Stomach (tissue), 8 donors: ENCODE measurements at regions not wholly inside any gene's neighbourhood (a gene's known extent, or its start where the extent isn't known, plus 50 kb on each side); places are given as distances from the start of the nearest gene placed in this dataset.

Source experiments
- DNase-seq, 2 donors: peaks; one replicate each; pipeline versions ENCODE4 v3.0.0 to v3.0.0-alpha.2; 2013 to 2019
- H3K27ac ChIP-seq, 5 donors: fragments of 200-600 bp in 4 of 5; sonication (generic) in 4 of 5; one replicate each; pipeline ENCODE4 v1.5.1; 2013 to 2019; ENCODE audit warnings: mild to moderate bottlenecking in 1 of 5, moderate library complexity in 1 of 5
- H3K27me3 ChIP-seq, 3 donors: fragments of 200-600 bp; sonication (generic); one replicate each; pipeline ENCODE4 v1.5.1; 2017 to 2019; ENCODE audit warnings: mixed run types in 1 of 3
- H3K36me3 ChIP-seq, 4 donors: fragments of 200-600 bp; sonication (generic); 1 replicate in 3 of 4; 2 replicates in 1 of 4; pipeline ENCODE4 v1.5.1; 2016 to 2019
- H3K4me1 ChIP-seq, 4 donors: fragments of 200-600 bp; sonication (generic); one replicate each; pipeline ENCODE4 v1.5.1; 2016 to 2019
- H3K4me3 ChIP-seq, 4 donors: fragments of 200-600 bp; sonication (generic) in 3 of 4; one replicate each; pipeline ENCODE4 v1.5.1; 2016 to 2019; ENCODE audit warnings: mild to moderate bottlenecking in 1 of 4
- H3K9me3 ChIP-seq, 4 donors: fragments of 200-600 bp; sonication (generic); one replicate each; pipeline ENCODE4 v1.5.1; 2016 to 2019
- EP300 ChIP-seq: sonication (generic); formaldehyde crosslinking; IDR thresholded peaks from one replicate; pipeline ENCODE4 v1.6.1; 2017; ENCODE audit warnings: antibody characterized with exemption
- POLR2A ChIP-seq, 4 donors: fragments of 450-650 bp; IDR thresholded peaks; one replicate each; pipeline ENCODE4 v1.6.1; 2016; ENCODE audit warnings: antibody characterized with exemption in 4 of 4, control low read depth in 2 of 4, mild to moderate bottlenecking in 1 of 4, moderate library complexity in 1 of 4
- POLR2AphosphoS5 ChIP-seq, 3 donors: sonication (generic); formaldehyde crosslinking; IDR thresholded peaks; one replicate each; pipeline ENCODE4 v1.6.1; 2016; ENCODE audit warnings: antibody characterized with exemption in 3 of 3
- WGBS, 5 donors: extraction: QIAGEN DNeasy Blood & Tissue Kit in 3 of 5; methylation state at CpG; one replicate each; pipeline versions ENCODE4 v1.1.5 to v1.1.7; 2013 to 2018; 5-methylcytosine and 5-hydroxymethylcytosine counted together
- intact Hi-C: fragments of 100-400 bp; cut with DNase I; formaldehyde crosslinking; loops from one replicate; pipeline ENCODE4 v1.15.1; 2023; ENCODE audit warnings: low total_unique reads
- TF ChIP-seq, protein P1 (sequence below), 7 experiments: fragments of 450-650 bp in 4 of 7; fragments of 200-600 bp in 3 of 7; sonication (generic) in 3 of 7; IDR thresholded peaks; one replicate each; pipeline ENCODE4 v1.5.1; 2016 to 2019; ENCODE audit warnings: antibody characterized with exemption in 7 of 7, control low read depth in 2 of 7, mild to moderate bottlenecking in 1 of 7
- donor health status: healthy with polysubstance abuse.
- donor health status: Bipolar disorder and iron deficiency.
- donor health status: healthy.

DNA sequence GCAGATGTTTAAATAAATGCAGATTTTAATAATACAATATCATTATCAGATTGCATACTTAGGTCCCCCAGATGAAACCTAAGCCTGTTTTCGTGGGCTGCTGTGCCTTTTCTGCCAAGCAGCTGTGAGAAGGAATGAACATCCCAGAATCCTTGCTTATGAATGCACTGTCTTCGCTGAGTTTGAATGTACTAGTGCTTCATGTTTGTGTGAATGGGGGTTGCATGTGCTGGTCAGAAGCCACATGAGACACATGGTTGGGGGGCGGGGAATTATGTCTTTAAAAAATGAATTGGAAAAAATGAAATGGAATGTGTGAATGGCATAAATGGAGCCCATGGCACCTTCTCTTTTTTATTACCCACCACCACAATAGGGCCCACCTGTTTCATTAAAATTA lies 125.4 kb upstream of the HSD17B12 start:
- Histone ChIP-seq H3K9me3 (no peaks in the 10 kb centered on the region), H3K4me3 (no peak overlapping the region), H3K4me1 (peaks cover 5 to 33% (median 18%) of the 10 kb centered on the region in 4 donors), H3K36me3 (no peaks in the 10 kb centered on the region), H3K27ac (peak overlapping the region in 3 of 5 donors; percentile 15 to 30 (median 28)), H3K27me3 (peaks cover 0 to 73% (median 27%) of the 10 kb centered on the region in 3 donors)
- TF ChIP-seq POLR2A (IDR thresholded peaks at IDR 0.05) = no peak
- TF ChIP-seq, protein P1, sequence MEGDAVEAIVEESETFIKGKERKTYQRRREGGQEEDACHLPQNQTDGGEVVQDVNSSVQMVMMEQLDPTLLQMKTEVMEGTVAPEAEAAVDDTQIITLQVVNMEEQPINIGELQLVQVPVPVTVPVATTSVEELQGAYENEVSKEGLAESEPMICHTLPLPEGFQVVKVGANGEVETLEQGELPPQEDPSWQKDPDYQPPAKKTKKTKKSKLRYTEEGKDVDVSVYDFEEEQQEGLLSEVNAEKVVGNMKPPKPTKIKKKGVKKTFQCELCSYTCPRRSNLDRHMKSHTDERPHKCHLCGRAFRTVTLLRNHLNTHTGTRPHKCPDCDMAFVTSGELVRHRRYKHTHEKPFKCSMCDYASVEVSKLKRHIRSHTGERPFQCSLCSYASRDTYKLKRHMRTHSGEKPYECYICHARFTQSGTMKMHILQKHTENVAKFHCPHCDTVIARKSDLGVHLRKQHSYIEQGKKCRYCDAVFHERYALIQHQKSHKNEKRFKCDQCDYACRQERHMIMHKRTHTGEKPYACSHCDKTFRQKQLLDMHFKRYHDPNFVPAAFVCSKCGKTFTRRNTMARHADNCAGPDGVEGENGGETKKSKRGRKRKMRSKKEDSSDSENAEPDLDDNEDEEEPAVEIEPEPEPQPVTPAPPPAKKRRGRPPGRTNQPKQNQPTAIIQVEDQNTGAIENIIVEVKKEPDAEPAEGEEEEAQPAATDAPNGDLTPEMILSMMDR (IDR thresholded peaks at IDR 0.05) = no peak
- DNase-seq = peak in 1 of 2 donors; percentile 16
- WGBS, 5 donors = 35 to 50% (median 46%) methylated on average over 3 of the region's 3 CpGs
- intact Hi-C loops = no loop called here

DNA sequence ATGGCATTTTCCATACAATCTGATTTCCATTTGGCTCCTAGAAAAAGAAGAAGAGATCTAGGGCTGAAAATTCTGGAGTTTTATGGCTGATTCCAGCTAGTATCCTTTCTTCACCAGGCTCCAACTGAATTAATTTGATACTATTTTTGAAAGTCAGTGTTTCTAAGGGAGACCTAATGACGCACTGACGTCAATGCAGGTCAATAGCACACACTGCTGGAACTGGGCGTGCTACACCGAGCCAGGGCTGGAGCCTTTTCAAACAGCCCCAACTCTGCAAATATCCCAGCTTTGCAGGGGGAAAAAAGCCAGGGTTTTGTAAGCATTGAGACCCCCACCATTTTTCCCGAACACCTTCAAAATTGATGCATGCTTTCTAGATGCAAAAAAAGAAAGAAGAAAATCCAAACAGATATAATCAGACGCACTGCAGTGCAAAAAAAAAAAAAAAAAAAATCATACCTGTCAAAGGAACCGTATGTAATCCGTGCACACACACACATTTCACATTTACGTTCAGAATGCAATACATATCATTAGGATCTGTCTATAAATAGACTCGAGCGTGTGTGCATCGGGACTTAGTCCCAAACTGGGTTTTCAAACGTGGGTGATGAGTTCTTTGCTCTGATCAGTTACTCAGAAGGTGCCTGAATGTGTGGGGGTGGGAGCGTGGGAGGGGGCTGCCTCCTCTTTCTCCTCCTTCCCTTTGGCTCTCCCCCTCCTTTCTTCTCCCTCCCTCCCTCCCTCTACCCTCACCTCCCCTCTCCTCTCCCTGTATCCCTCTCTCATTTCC lies 124.5 kb upstream of the HSD17B12 start:
- TF ChIP-seq POLR2AphosphoS5 (IDR thresholded peaks at IDR 0.05) (no peak), EP300 (no peak), POLR2A (IDR thresholded peaks at IDR 0.05) (no peak)
- TF ChIP-seq, protein P1 (IDR thresholded peaks at IDR 0.05) = no peak
- Histone ChIP-seq H3K9me3 (no peaks in the 10 kb centered on the region), H3K4me3 (peak overlapping the region in 2 of 4 donors; percentile 1 to 25), H3K27ac (peak overlapping the region in 2 of 5 donors; percentile 30 to 37), H3K27me3 (peaks cover 0 to 81% (median 27%) of the 10 kb centered on the region in 3 donors), H3K4me1 (peaks cover 5 to 33% (median 18%) of the 10 kb centered on the region in 4 donors), H3K36me3 (no peaks in the 10 kb centered on the region)
- DNase-seq = peak in 1 of 2 donors; percentile 83
- intact Hi-C loops = no loop called here
- 4 to 7% (median 5%) methylated on average over 14 of the region's 14 CpGs for WGBS, 5 donors

DNA sequence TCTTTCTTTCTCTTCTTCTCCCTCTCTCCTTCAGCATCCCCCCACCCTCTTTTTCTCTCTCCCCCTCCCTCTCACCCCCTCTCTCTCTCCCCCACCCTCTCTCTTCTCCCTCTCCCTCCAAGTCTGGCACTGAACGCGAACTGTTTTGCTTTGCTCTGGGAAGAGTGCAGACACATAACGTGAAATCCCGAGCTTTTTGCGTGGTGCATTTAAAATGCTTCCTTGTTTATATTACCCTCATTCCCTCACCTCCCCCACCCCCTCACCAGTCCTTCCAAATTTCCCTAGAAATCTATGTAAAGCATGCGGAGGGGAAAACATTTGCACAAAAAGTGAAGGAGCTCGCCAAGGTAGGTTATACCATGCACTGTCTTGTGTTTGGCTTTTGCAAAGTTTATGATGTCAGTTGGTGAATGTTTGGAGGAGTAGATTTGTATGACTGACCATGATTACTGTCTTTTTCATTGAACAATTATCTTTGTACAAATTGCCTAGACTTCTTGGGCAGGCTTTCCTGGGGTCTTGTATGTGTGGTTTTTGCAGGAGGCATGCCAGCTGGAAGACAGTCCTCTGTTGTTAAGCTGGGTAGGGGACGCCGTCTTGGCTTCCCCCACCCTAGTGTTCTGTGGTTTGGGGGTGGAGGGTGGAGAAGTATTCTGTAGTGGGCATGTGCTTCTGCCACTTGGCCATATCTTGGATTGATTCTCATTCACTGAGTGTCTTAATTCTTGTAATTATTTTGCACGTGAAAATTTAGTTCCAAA lies 123.7 kb upstream of the HSD17B12 start:
- intact Hi-C loops = no loop called here
- peak overlapping the region in 2 of 4 donors; percentile 1 to 25 for H3K4me3 ChIP-seq
- peaks cover 0 to 81% (median 27%) of the 10 kb centered on the region in 3 donors for H3K27me3 ChIP-seq
- 3 to 4% (median 3%) methylated on average over 10 of the region's 10 CpGs for WGBS, 5 donors
- peak overlapping the region in 1 of 5 donors; percentile 37 for H3K27ac ChIP-seq
- H3K4me1 ChIP-seq = peaks cover 5 to 33% (median 18%) of the 10 kb centered on the region in 4 donors
- H3K9me3 ChIP-seq = no peaks in the 10 kb centered on the region
- H3K36me3 ChIP-seq = no peaks in the 10 kb centered on the region
- TF ChIP-seq POLR2AphosphoS5 (IDR thresholded peaks at IDR 0.05) = no peak
- peak in 1 of 2 donors; percentile 22 for DNase-seq

DNA sequence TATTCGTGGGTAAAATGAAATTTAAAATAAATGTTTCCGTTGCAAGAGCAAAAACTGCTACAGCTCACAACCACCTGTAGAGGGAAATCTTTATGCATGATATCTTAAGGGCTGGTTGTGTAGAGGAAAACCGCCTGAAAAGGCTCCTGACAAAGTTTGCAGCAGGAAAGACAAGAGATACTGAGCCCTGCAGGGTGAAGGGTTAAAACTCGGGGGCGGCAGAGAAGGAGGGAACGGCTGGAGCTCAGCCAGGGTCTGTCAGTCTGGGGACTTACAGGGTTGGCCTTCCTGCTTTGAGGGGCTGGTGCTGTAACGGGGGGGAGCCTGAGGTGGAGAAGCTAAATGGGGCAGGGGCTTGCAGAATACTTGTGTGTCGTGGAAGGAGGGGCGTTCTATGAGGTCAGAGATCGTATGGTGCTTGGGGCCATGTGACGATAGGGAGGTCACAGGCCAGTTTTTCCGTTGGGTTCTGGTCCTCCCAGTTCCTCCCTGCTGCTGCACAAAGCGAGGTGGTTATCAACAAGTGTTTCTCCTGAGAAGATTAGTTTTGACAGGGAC lies 122.9 kb upstream of the HSD17B12 start:
- Histone ChIP-seq H3K36me3 (no peaks in the 10 kb centered on the region), H3K9me3 (no peaks in the 10 kb centered on the region), H3K27ac (no peak overlapping the region), H3K4me3 (peak overlapping the region in 1 of 4 donors; percentile 1), H3K27me3 (peaks cover 0 to 81% (median 27%) of the 10 kb centered on the region in 3 donors), H3K4me1 (peaks cover 5 to 33% (median 18%) of the 10 kb centered on the region in 4 donors)
- 2% methylated on average over 13 of the region's 13 CpGs for WGBS, 5 donors
- intact Hi-C loops = no loop called here
- TF ChIP-seq, protein P1 (IDR thresholded peaks at IDR 0.05) = peak in 1 of 7 experiments; percentile 11
- TF ChIP-seq EP300 = no peak
- peak in 1 of 2 donors; percentile 49 for DNase-seq
